ENCODE measurements at regions not wholly inside any gene's neighbourhood (a gene's known extent, or its start where the extent isn't known, plus 50 kb on each side); places are given as distances from the start of the nearest gene placed in this dataset.

DNA sequence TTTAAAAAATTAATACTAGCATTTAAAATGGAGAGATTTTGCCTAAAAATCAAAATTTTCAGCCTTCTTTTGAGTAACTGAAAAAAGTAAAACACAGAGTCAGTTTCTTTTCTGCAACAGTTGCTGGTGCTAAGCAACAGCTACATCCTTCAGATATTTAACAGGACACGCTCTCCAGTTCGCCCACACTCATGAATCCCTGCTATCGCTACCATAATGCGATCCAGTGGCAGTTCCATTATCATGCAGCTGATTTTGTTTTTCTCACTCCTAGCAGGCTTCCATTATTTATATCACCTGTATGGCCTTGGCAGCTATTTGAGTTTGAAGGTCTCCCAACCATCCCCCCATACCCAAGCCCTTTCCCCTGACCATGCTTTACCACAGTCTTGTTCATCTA lies 93.1 kb upstream of the NCKAP5 start (continued):
- TF ChIP-seq, protein P1, sequence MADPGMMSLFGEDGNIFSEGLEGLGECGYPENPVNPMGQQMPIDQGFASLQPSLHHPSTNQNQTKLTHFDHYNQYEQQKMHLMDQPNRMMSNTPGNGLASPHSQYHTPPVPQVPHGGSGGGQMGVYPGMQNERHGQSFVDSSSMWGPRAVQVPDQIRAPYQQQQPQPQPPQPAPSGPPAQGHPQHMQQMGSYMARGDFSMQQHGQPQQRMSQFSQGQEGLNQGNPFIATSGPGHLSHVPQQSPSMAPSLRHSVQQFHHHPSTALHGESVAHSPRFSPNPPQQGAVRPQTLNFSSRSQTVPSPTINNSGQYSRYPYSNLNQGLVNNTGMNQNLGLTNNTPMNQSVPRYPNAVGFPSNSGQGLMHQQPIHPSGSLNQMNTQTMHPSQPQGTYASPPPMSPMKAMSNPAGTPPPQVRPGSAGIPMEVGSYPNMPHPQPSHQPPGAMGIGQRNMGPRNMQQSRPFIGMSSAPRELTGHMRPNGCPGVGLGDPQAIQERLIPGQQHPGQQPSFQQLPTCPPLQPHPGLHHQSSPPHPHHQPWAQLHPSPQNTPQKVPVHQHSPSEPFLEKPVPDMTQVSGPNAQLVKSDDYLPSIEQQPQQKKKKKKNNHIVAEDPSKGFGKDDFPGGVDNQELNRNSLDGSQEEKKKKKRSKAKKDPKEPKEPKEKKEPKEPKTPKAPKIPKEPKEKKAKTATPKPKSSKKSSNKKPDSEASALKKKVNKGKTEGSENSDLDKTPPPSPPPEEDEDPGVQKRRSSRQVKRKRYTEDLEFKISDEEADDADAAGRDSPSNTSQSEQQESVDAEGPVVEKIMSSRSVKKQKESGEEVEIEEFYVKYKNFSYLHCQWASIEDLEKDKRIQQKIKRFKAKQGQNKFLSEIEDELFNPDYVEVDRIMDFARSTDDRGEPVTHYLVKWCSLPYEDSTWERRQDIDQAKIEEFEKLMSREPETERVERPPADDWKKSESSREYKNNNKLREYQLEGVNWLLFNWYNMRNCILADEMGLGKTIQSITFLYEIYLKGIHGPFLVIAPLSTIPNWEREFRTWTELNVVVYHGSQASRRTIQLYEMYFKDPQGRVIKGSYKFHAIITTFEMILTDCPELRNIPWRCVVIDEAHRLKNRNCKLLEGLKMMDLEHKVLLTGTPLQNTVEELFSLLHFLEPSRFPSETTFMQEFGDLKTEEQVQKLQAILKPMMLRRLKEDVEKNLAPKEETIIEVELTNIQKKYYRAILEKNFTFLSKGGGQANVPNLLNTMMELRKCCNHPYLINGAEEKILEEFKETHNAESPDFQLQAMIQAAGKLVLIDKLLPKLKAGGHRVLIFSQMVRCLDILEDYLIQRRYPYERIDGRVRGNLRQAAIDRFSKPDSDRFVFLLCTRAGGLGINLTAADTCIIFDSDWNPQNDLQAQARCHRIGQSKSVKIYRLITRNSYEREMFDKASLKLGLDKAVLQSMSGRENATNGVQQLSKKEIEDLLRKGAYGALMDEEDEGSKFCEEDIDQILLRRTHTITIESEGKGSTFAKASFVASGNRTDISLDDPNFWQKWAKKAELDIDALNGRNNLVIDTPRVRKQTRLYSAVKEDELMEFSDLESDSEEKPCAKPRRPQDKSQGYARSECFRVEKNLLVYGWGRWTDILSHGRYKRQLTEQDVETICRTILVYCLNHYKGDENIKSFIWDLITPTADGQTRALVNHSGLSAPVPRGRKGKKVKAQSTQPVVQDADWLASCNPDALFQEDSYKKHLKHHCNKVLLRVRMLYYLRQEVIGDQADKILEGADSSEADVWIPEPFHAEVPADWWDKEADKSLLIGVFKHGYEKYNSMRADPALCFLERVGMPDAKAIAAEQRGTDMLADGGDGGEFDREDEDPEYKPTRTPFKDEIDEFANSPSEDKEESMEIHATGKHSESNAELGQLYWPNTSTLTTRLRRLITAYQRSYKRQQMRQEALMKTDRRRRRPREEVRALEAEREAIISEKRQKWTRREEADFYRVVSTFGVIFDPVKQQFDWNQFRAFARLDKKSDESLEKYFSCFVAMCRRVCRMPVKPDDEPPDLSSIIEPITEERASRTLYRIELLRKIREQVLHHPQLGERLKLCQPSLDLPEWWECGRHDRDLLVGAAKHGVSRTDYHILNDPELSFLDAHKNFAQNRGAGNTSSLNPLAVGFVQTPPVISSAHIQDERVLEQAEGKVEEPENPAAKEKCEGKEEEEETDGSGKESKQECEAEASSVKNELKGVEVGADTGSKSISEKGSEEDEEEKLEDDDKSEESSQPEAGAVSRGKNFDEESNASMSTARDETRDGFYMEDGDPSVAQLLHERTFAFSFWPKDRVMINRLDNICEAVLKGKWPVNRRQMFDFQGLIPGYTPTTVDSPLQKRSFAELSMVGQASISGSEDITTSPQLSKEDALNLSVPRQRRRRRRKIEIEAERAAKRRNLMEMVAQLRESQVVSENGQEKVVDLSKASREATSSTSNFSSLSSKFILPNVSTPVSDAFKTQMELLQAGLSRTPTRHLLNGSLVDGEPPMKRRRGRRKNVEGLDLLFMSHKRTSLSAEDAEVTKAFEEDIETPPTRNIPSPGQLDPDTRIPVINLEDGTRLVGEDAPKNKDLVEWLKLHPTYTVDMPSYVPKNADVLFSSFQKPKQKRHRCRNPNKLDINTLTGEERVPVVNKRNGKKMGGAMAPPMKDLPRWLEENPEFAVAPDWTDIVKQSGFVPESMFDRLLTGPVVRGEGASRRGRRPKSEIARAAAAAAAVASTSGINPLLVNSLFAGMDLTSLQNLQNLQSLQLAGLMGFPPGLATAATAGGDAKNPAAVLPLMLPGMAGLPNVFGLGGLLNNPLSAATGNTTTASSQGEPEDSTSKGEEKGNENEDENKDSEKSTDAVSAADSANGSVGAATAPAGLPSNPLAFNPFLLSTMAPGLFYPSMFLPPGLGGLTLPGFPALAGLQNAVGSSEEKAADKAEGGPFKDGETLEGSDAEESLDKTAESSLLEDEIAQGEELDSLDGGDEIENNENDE (IDR thresholded peaks at IDR 0.05; ENCODE audit: low read depth, low read length), result no peak
- no peak for TF ChIP-seq ZNF584 (CRISPR knock-in tag; IDR thresholded peaks at IDR 0.05; ENCODE audit: low read depth)
